ENCODE measurements at regions not wholly inside any gene's neighbourhood (a gene's known extent, or its start where the extent isn't known, plus 50 kb on each side); places are given as distances from the start of the nearest gene placed in this dataset.

DNA sequence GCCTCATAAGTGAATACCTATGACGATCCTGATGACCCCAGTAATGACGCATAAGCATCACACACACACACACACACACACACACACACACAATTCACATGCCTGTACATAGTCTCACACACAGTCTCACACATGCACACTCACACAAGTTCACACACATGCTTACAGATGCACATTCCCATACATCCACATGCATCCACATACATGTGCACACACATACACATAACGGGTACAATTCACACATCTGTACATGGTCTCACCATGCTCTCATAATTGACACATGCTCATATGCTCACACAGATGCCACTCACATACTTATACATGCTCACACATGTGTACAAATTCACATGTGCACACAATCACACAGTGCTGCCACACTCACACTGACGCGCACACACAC is 105.7 kb upstream of the VSTM2B start:
- Histone ChIP-seq H3K4me3 (ENCODE audit: low read depth, low read length, poor library complexity, severe bottlenecking) (no peak overlapping the region), H3K27ac (ENCODE audit: low read depth, low read length, poor library complexity, severe bottlenecking) (no peak overlapping the region), H3K36me3 (ENCODE audit: insufficient read depth, low read length, poor library complexity, severe bottlenecking) (no peaks in the 10 kb centered on the region), H3K4me1 (ENCODE audit: insufficient read depth, low read length, poor library complexity, severe bottlenecking) (no peaks in the 10 kb centered on the region), H3K27me3 (replicated peaks; ENCODE audit: insufficient read depth, low read depth, low read length, poor library complexity) (no peaks in the 10 kb centered on the region), H3K9me3 (ENCODE audit: low read depth, low read length, poor library complexity, severe bottlenecking) (no peaks in the 10 kb centered on the region)
- ChIA-PET CTCF (no interaction called here), POLR2A (ENCODE audit: low non-redundant PET) (no interaction called here)
- TF ChIP-seq CTCF (conservative IDR thresholded peaks at IDR 0.05; ENCODE audit: low read depth, low read length) (no peak), EZH2 (IDR thresholded peaks at IDR 0.05; ENCODE audit: borderline replicate concordance, low read depth, low read length, poor library complexity, severe bottlenecking) (no peak)
- no TSS peak for BruUV-seq (replicated peaks)
- no peak for DNase-seq (ENCODE audit: low spot score)
- intact Hi-C loops (cut with micrococcal nuclease; ENCODE audit: unreplicated experiment) = no loop called here

- Histone ChIP-seq H3K4me1 (ENCODE audit: insufficient read depth, low read length, poor library complexity, severe bottlenecking) (no peaks in the 10 kb centered on the region), H3K27ac (ENCODE audit: low read depth, low read length, poor library complexity, severe bottlenecking) (no peak overlapping the region), H3K4me3 (ENCODE audit: low read depth, low read length, poor library complexity, severe bottlenecking) (no peak overlapping the region), H3K36me3 (ENCODE audit: insufficient read depth, low read length, poor library complexity, severe bottlenecking) (no peaks in the 10 kb centered on the region), H3K9me3 (ENCODE audit: low read depth, low read length, poor library complexity, severe bottlenecking) (no peaks in the 10 kb centered on the region), H3K27me3 (replicated peaks; ENCODE audit: insufficient read depth, low read depth, low read length, poor library complexity) (no peaks in the 10 kb centered on the region)
- intact Hi-C loops (cut with micrococcal nuclease; ENCODE audit: unreplicated experiment) = no loop called here
- POLR2A ChIA-PET (ENCODE audit: low non-redundant PET) = no interaction called here
- BruUV-seq (replicated peaks) = no TSS peak
- TF ChIP-seq EZH2 (IDR thresholded peaks at IDR 0.05; ENCODE audit: borderline replicate concordance, low read depth, low read length, poor library complexity, severe bottlenecking) = no peak
- no peak for DNase-seq (ENCODE audit: low spot score)
- CTCF ChIA-PET = no interaction called here
These were observed 105.2 kb upstream of the VSTM2B start for GRCh38 chr19:29420482-29421195.

DNA sequence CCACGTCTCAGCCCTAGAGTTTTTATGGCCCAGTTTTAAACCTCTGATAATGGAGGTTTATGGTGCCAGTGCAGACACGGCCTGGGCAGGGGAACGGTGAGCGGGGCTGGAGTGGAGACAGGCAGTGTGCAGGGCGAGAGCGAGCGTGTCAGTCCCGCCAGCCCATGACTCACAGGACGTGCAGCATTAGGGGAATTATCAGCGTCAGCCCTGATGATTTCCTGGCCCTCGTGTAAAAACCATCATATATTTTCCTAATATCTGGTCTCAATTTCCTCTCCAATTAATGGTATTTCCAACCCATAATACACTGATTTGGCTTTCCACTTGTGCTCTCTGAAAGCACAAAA is 104.6 kb upstream of the VSTM2B start:
- no peak for DNase-seq (ENCODE audit: low spot score)
- Histone ChIP-seq H3K9me3 (ENCODE audit: low read depth, low read length, poor library complexity, severe bottlenecking) (no peaks in the 10 kb centered on the region), H3K36me3 (ENCODE audit: insufficient read depth, low read length, poor library complexity, severe bottlenecking) (no peaks in the 10 kb centered on the region), H3K27me3 (replicated peaks; ENCODE audit: insufficient read depth, low read depth, low read length, poor library complexity) (no peaks in the 10 kb centered on the region), H3K4me3 (ENCODE audit: low read depth, low read length, poor library complexity, severe bottlenecking) (no peak overlapping the region), H3K27ac (ENCODE audit: low read depth, low read length, poor library complexity, severe bottlenecking) (no peak overlapping the region), H3K4me1 (ENCODE audit: insufficient read depth, low read length, poor library complexity, severe bottlenecking) (no peaks in the 10 kb centered on the region)
- intact Hi-C loops (cut with micrococcal nuclease; ENCODE audit: unreplicated experiment) = no loop called here
- ChIA-PET POLR2A (ENCODE audit: low non-redundant PET) (no interaction called here), CTCF (no interaction called here)
- TF ChIP-seq EZH2 (IDR thresholded peaks at IDR 0.05; ENCODE audit: borderline replicate concordance, low read depth, low read length, poor library complexity, severe bottlenecking) (no peak), CTCF (conservative IDR thresholded peaks at IDR 0.05; ENCODE audit: low read depth, low read length) (no peak)
- no TSS peak for BruUV-seq (replicated peaks)

- Histone ChIP-seq H3K4me3 (ENCODE audit: low read depth, low read length, poor library complexity, severe bottlenecking) (no peak overlapping the region), H3K36me3 (ENCODE audit: insufficient read depth, low read length, poor library complexity, severe bottlenecking) (no peaks in the 10 kb centered on the region), H3K9me3 (ENCODE audit: low read depth, low read length, poor library complexity, severe bottlenecking) (no peaks in the 10 kb centered on the region), H3K4me1 (ENCODE audit: insufficient read depth, low read length, poor library complexity, severe bottlenecking) (no peaks in the 10 kb centered on the region), H3K27ac (ENCODE audit: low read depth, low read length, poor library complexity, severe bottlenecking) (no peak overlapping the region), H3K27me3 (replicated peaks; ENCODE audit: insufficient read depth, low read depth, low read length, poor library complexity) (no peaks in the 10 kb centered on the region)
- BruUV-seq (replicated peaks) = no TSS peak
- ChIA-PET POLR2A (ENCODE audit: low non-redundant PET) (no interaction called here), CTCF (no interaction called here)
- TF ChIP-seq CTCF (conservative IDR thresholded peaks at IDR 0.05; ENCODE audit: low read depth, low read length) (no peak), EZH2 (IDR thresholded peaks at IDR 0.05; ENCODE audit: borderline replicate concordance, low read depth, low read length, poor library complexity, severe bottlenecking) (no peak)
- intact Hi-C loops (cut with micrococcal nuclease; ENCODE audit: unreplicated experiment) = no loop called here
- no peak for DNase-seq (ENCODE audit: low spot score)
These were observed 103.7 kb upstream of the VSTM2B start for GRCh38 chr19:29422047-29422446.

All from A673 (cell line).